ENCODE measurements at regions not wholly inside any gene's neighbourhood (a gene's known extent, or its start where the extent isn't known, plus 50 kb on each side); places are given as distances from the start of the nearest gene placed in this dataset.

DNA sequence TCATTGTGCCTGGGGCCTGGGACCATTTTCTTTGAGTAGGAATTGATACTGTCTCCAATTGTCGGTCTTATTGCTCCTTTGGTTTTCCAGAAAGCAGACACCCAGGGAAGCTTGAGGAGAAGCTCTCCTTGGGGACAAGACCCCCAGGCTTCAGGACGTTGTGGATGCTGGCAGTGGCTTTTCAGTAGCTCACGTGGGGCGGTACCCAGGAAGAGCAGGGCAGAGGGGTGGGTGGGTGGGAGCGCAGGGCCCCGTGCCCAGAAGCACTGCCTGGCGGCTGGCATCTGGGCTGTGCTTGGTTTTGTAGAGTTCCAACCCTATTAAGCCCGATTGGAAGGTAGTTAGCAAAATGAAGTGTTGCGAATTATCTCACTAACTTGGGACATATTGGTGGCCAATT, 374.2 kb upstream of the IRX1 start:
- ATAC-seq (replicated peaks; ENCODE audit: extremely low read depth, poor library complexity, severe bottlenecking) (no peak), DNase-seq (ENCODE audit: low spot score in 2 of 2) (no peak)
- no peak overlapping the region for H3K4me3 Mint-ChIP-seq
- no peak overlapping the region for H3K27ac Mint-ChIP-seq (ENCODE audit: low read depth)
- H3K36me3 Mint-ChIP-seq (ENCODE audit: insufficient read depth), result no peaks in the 10 kb centered on the region
- H3K27me3 Mint-ChIP-seq, result no peaks in the 10 kb centered on the region
- H3K4me1 Mint-ChIP-seq, result no peaks in the 10 kb centered on the region
- H3K9me3 Mint-ChIP-seq, result no peaks in the 10 kb centered on the region

- DNase-seq (ENCODE audit: low spot score in 2 of 2) (no peak), ATAC-seq (replicated peaks; ENCODE audit: extremely low read depth, poor library complexity, severe bottlenecking) (no peak)
- H3K27ac Mint-ChIP-seq (ENCODE audit: low read depth), result no peak overlapping the region
- no peaks in the 10 kb centered on the region for H3K27me3 Mint-ChIP-seq
- H3K4me3 Mint-ChIP-seq, result no peak overlapping the region
- no peaks in the 10 kb centered on the region for H3K36me3 Mint-ChIP-seq (ENCODE audit: insufficient read depth)
- no peaks in the 10 kb centered on the region for H3K4me1 Mint-ChIP-seq
- H3K9me3 Mint-ChIP-seq, result peaks cover 6% of the 10 kb centered on the region
These were observed 374.9 kb upstream of the IRX1 start for GRCh38 chr5:3220638-3221288.

- Mint-ChIP-seq H3K4me1 (no peaks in the 10 kb centered on the region), H3K27me3 (no peaks in the 10 kb centered on the region), H3K36me3 (ENCODE audit: insufficient read depth) (no peaks in the 10 kb centered on the region), H3K9me3 (peaks cover 6% of the 10 kb centered on the region), H3K27ac (ENCODE audit: low read depth) (no peak overlapping the region), H3K4me3 (no peak overlapping the region)
- ATAC-seq (replicated peaks; ENCODE audit: extremely low read depth, poor library complexity, severe bottlenecking), result no peak
- DNase-seq (ENCODE audit: low spot score in 2 of 2), result no peak
These were observed 375.4 kb upstream of the IRX1 start for GRCh38 chr5:3220201-3220600.

- no peaks in the 10 kb centered on the region for H3K4me1 Mint-ChIP-seq
- no peaks in the 10 kb centered on the region for H3K27me3 Mint-ChIP-seq
- H3K4me3 Mint-ChIP-seq, result no peak overlapping the region
- DNase-seq (ENCODE audit: low spot score in 2 of 2), result no peak
- no peak for ATAC-seq (replicated peaks; ENCODE audit: extremely low read depth, poor library complexity, severe bottlenecking)
- no peaks in the 10 kb centered on the region for H3K36me3 Mint-ChIP-seq (ENCODE audit: insufficient read depth)
- H3K9me3 Mint-ChIP-seq, result peaks cover 6% of the 10 kb centered on the region
- H3K27ac Mint-ChIP-seq (ENCODE audit: low read depth), result no peak overlapping the region
These were observed 376.5 kb upstream of the IRX1 start for GRCh38 chr5:3218916-3219650.

DNA sequence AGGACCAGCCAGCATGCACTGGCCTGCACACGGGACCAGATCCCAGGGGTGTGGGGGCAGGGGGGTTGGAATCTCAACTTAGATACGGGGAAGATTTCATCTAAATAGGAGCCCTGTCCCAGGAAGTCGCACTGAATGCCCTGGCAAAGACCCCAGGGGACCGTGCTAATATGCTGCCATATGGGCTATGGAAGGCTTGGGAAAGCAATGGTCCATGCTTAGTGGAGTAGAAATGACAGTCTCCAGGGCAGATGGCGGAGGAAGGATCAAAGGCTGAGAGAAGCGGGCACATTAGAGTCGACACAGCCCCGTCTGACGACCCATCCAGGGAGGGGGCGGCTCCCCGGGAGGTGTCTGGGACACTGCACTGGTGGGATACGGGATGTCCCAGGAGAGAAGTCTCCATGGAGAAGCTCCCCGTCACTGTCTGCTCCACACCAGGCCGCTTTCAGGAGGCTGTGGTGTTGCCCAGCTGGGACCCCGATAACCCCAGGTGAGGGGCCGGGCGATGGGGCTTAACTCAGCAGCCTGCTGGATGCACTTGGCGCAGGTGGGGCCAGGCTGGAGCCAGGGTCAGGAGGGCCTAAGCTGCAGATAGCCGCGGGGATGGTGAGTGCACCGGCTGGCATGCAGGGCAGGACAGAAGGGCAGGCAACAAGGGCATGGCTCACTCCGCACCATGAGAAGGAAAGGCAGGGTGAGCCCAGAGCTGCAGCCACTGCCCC, 377.7 kb upstream of the IRX1 start:
- Mint-ChIP-seq H3K27ac (ENCODE audit: low read depth) (no peak overlapping the region), H3K27me3 (no peaks in the 10 kb centered on the region), H3K4me3 (no peak overlapping the region), H3K36me3 (ENCODE audit: insufficient read depth) (no peaks in the 10 kb centered on the region), H3K4me1 (no peaks in the 10 kb centered on the region), H3K9me3 (peaks cover 6% of the 10 kb centered on the region)
- DNase-seq (ENCODE audit: low spot score in 2 of 2), result no peak
- no peak for ATAC-seq (replicated peaks; ENCODE audit: extremely low read depth, poor library complexity, severe bottlenecking)

DNA sequence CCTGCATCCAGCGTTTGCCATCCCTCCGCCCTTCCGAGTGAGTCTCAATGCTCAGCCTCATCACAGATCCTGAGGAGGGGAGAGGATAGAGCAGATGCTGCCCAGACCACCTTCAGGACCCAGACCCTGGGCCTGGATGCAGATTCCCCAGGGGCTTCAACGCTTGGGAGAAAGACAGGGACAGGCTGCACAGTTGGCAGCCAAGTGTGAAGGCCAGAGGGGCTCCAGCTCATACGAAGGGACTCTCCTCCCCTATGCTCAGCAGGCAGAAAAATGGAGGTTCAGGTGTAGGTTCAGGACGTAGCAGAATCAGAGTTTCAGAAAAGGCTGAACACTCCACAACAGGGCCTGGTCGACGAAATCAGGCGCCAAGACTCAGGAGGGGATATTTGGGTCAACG, 378.5 kb upstream of the IRX1 start:
- peaks cover 6% of the 10 kb centered on the region for H3K9me3 Mint-ChIP-seq
- no peak overlapping the region for H3K4me3 Mint-ChIP-seq
- DNase-seq (ENCODE audit: low spot score in 2 of 2), result no peak
- no peaks in the 10 kb centered on the region for H3K27me3 Mint-ChIP-seq
- no peaks in the 10 kb centered on the region for H3K36me3 Mint-ChIP-seq (ENCODE audit: insufficient read depth)
- no peak overlapping the region for H3K27ac Mint-ChIP-seq (ENCODE audit: low read depth)
- no peaks in the 10 kb centered on the region for H3K4me1 Mint-ChIP-seq
- no peak for ATAC-seq (replicated peaks; ENCODE audit: extremely low read depth, poor library complexity, severe bottlenecking)

GRCh38 chr5:3216386-3216785, 379.2 kb upstream of the IRX1 start:
- Mint-ChIP-seq H3K27ac (ENCODE audit: low read depth) (no peak overlapping the region), H3K9me3 (peaks cover 6% of the 10 kb centered on the region), H3K4me3 (no peak overlapping the region), H3K4me1 (no peaks in the 10 kb centered on the region), H3K27me3 (no peaks in the 10 kb centered on the region), H3K36me3 (ENCODE audit: insufficient read depth) (no peaks in the 10 kb centered on the region)
- DNase-seq (ENCODE audit: low spot score in 2 of 2), result no peak
- ATAC-seq (replicated peaks; ENCODE audit: extremely low read depth, poor library complexity, severe bottlenecking), result no peak

- no peak for ATAC-seq (replicated peaks; ENCODE audit: extremely low read depth, poor library complexity, severe bottlenecking)
- Mint-ChIP-seq H3K27me3 (no peaks in the 10 kb centered on the region), H3K4me3 (no peak overlapping the region), H3K27ac (ENCODE audit: low read depth) (no peak overlapping the region), H3K9me3 (peaks cover 10% of the 10 kb centered on the region), H3K4me1 (no peaks in the 10 kb centered on the region), H3K36me3 (ENCODE audit: insufficient read depth) (no peaks in the 10 kb centered on the region)
- no peak for DNase-seq (ENCODE audit: low spot score in 2 of 2)
These were observed 380.7 kb upstream of the IRX1 start for GRCh38 chr5:3214838-3215374.

DNA sequence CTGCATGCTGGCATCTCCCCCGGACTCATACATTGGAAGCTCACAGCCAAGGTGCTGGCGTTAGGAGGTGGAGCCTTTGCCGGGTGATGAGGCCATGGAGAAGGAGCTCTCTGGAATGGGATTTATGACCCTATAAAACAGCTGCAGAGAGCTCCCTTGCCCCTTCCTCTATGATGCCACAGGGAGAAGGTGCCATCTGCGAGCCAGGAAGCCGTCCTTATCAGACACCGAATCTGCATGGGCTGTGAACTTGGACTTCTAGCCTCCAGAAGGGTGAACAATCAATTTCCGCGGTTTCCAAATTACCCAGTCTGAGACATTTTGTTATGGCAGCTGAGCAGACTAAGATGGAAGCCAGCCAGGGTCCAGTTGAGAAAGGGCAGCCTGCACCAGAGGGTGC, 381.2 kb upstream of the IRX1 start:
- H3K4me3 Mint-ChIP-seq, result no peak overlapping the region
- H3K27me3 Mint-ChIP-seq, result no peaks in the 10 kb centered on the region
- no peaks in the 10 kb centered on the region for H3K36me3 Mint-ChIP-seq (ENCODE audit: insufficient read depth)
- peaks cover 10% of the 10 kb centered on the region for H3K9me3 Mint-ChIP-seq
- DNase-seq (ENCODE audit: low spot score in 2 of 2) (no peak), ATAC-seq (replicated peaks; ENCODE audit: extremely low read depth, poor library complexity, severe bottlenecking) (no peak)
- H3K27ac Mint-ChIP-seq (ENCODE audit: low read depth), result no peak overlapping the region
- H3K4me1 Mint-ChIP-seq, result no peaks in the 10 kb centered on the region

GRCh38 chr5:3212869-3213268, 382.8 kb upstream of the IRX1 start:
- DNase-seq (ENCODE audit: low spot score in 2 of 2) (no peak), ATAC-seq (replicated peaks; ENCODE audit: extremely low read depth, poor library complexity, severe bottlenecking) (no peak)
- no peaks in the 10 kb centered on the region for H3K4me1 Mint-ChIP-seq
- H3K27me3 Mint-ChIP-seq, result no peaks in the 10 kb centered on the region
- peaks cover 10% of the 10 kb centered on the region for H3K9me3 Mint-ChIP-seq
- H3K36me3 Mint-ChIP-seq (ENCODE audit: insufficient read depth), result no peaks in the 10 kb centered on the region
- H3K27ac Mint-ChIP-seq (ENCODE audit: low read depth), result no peak overlapping the region
- no peak overlapping the region for H3K4me3 Mint-ChIP-seq

GRCh38 chr5:3210531-3210930, 385.1 kb upstream of the IRX1 start:
- Mint-ChIP-seq H3K4me3 (no peak overlapping the region), H3K9me3 (peaks cover 7% of the 10 kb centered on the region)
- no peak for ATAC-seq (replicated peaks; ENCODE audit: extremely low read depth, poor library complexity, severe bottlenecking)

DNA sequence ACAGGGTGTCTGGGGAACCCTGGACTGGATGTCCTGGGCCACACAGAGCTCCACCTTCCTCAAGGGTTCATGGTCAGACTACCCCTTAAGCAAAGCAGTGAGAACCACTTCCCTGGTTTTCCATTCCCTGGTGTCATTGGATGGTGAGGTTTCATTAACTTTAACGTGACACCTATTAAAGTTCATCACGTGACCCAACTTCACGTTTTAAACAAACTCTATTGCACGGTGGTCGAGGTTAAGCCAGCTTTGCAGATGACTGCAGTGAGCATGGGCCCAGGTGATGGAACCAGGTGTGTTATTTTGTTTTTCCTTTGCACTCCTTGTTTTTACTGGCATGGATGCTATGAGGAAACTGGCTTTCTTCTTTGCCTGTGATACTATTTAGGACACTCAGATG, 385.7 kb upstream of the IRX1 start:
- Mint-ChIP-seq H3K27me3 (no peaks in the 10 kb centered on the region), H3K27ac (ENCODE audit: low read depth) (no peak overlapping the region), H3K4me3 (no peak overlapping the region), H3K36me3 (ENCODE audit: insufficient read depth) (no peaks in the 10 kb centered on the region), H3K9me3 (peaks cover 13% of the 10 kb centered on the region), H3K4me1 (no peaks in the 10 kb centered on the region)
- ATAC-seq (replicated peaks; ENCODE audit: extremely low read depth, poor library complexity, severe bottlenecking) (no peak), DNase-seq (ENCODE audit: low spot score in 2 of 2) (no peak)

More at GRCh38 chr5:3210531-3210930, 385.1 kb upstream of the IRX1 start:
- Mint-ChIP-seq H3K36me3 (ENCODE audit: insufficient read depth) (no peaks in the 10 kb centered on the region), H3K27me3 (no peaks in the 10 kb centered on the region), H3K4me1 (no peaks in the 10 kb centered on the region), H3K27ac (ENCODE audit: low read depth) (no peak overlapping the region)
- DNase-seq (ENCODE audit: low spot score in 2 of 2), result no peak

- Mint-ChIP-seq H3K4me1 (no peaks in the 10 kb centered on the region), H3K27ac (ENCODE audit: low read depth) (no peak overlapping the region), H3K36me3 (ENCODE audit: insufficient read depth) (no peaks in the 10 kb centered on the region), H3K4me3 (no peak overlapping the region), H3K27me3 (no peaks in the 10 kb centered on the region), H3K9me3 (peaks cover 18% of the 10 kb centered on the region)
- ATAC-seq (replicated peaks; ENCODE audit: extremely low read depth, poor library complexity, severe bottlenecking), result no peak
- DNase-seq (ENCODE audit: low spot score in 2 of 2), result no peak
These were observed 393.1 kb upstream of the IRX1 start for GRCh38 chr5:3202570-3202969.

All from central memory CD8-positive, alpha-beta T cell (primary cell).